ENCODE measurements at regions not wholly inside any gene's neighbourhood (a gene's known extent, or its start where the extent isn't known, plus 50 kb on each side); places are given as distances from the start of the nearest gene placed in this dataset.
"Not testable (repeated sequence)": the region's sequence is repeated elsewhere in the genome, so short reads cannot be mapped to it uniquely, and the experiment has no call there.

DNA sequence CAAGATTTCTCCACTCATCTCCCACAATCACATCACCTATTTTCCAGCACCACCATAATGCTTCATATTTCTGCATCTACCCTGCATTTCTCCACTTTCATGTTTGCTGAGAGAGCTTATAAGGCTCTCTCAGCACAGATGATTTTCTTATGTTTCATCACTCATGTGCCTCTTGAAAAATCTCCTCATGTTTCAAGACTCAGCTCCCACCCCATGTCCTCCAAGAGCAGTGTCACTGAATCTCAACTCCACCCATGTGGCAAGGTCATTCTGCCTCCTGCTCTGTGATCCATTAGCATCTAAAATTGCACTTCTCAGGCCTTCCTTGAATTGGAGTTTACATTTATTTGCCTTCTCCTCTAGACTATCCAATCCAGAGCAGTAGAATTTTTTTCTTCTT lies 178.7 kb upstream of the IRAK1BP1 start:
- Histone ChIP-seq H3K9ac (no peak overlapping the region), H3K79me2 (ENCODE audit: insufficient read depth) (no peaks in the 10 kb centered on the region), H3K9me2 (ENCODE audit: insufficient read depth) (no peaks in the 10 kb centered on the region), H3K4me3 (no peak overlapping the region), H3K27ac (no peak overlapping the region), H3K4me1 (ENCODE audit: insufficient read depth) (no peaks in the 10 kb centered on the region), H4K20me1 (ENCODE audit: insufficient read depth) (no peaks in the 10 kb centered on the region), H3K36me3 (ENCODE audit: low read depth) (no peaks in the 10 kb centered on the region), H3F3A (ENCODE audit: insufficient read depth) (no peaks in the 10 kb centered on the region), H3K9me3 (ENCODE audit: low read depth) (no peaks in the 10 kb centered on the region), H2AFZ (no peak overlapping the region), H3K27me3 (replicated peaks; ENCODE audit: insufficient read depth) (no peaks in the 10 kb centered on the region; the same call in 1 of the 2 replicates), H3K4me2 (ENCODE audit: unreplicated experiment) (no peak overlapping the region)
- no peak for DNase-seq
- TF ChIP-seq EZH2 (IDR thresholded peaks at IDR 0.05; ENCODE audit: insufficient read depth, poor library complexity, severe bottlenecking) = no peak
- TF ChIP-seq EZH2phosphoT487 (IDR thresholded peaks at IDR 0.05; ENCODE audit: insufficient read depth, low read depth) = no peak
- in situ Hi-C loops (cut with MboI) = no loop called here

DNA sequence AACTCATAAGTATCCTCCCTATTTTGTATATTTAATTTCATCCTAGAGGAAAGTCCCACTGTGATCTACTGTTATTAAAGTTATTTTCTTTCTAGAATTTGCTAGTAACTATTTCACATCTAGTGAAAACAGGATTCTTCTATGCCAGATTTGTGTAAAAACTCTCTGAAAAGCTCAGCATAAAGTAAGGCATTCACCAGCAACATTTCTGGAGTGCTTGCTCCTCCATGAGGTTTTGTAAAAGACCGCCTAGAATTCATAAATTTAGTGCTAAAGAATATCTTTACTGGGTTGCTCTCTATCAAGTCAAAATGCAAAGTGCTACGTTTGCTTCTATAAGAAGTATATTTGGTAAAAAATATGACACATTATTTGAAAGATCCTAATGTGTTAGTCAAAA lies 173.5 kb upstream of the IRAK1BP1 start:
- WGBS, 2 experiments (ENCODE audit: low coverage in 1 of 2, low lambda C conversion rate in 2 of 2, missing lambda C conversion rate in 2 of 2) = 11 to 12% methylated on average over 2 of the region's 2 CpGs
- Histone ChIP-seq H3K4me3 (no peak overlapping the region), H3K27me3 (replicated peaks; ENCODE audit: insufficient read depth) (no peaks in the 10 kb centered on the region), H3F3A (ENCODE audit: insufficient read depth) (no peaks in the 10 kb centered on the region), H4K20me1 (ENCODE audit: insufficient read depth) (no peaks in the 10 kb centered on the region), H3K9me3 (ENCODE audit: low read depth) (no peaks in the 10 kb centered on the region), H3K27ac (no peak overlapping the region), H3K9ac (no peak overlapping the region), H3K4me2 (ENCODE audit: unreplicated experiment) (no peak overlapping the region), H2AFZ (no peak overlapping the region), H3K79me2 (ENCODE audit: insufficient read depth) (no peaks in the 10 kb centered on the region), H3K4me1 (ENCODE audit: insufficient read depth) (no peaks in the 10 kb centered on the region), H3K36me3 (ENCODE audit: low read depth) (no peaks in the 10 kb centered on the region), H3K9me2 (ENCODE audit: insufficient read depth) (no peaks in the 10 kb centered on the region)
- peak; percentile 13 for DNase-seq
- no peak for TF ChIP-seq EZH2phosphoT487 (IDR thresholded peaks at IDR 0.05; ENCODE audit: insufficient read depth, low read depth)
- no peak for TF ChIP-seq EZH2 (IDR thresholded peaks at IDR 0.05; ENCODE audit: insufficient read depth, poor library complexity, severe bottlenecking)
- in situ Hi-C loops (cut with MboI) = no loop called here

DNA sequence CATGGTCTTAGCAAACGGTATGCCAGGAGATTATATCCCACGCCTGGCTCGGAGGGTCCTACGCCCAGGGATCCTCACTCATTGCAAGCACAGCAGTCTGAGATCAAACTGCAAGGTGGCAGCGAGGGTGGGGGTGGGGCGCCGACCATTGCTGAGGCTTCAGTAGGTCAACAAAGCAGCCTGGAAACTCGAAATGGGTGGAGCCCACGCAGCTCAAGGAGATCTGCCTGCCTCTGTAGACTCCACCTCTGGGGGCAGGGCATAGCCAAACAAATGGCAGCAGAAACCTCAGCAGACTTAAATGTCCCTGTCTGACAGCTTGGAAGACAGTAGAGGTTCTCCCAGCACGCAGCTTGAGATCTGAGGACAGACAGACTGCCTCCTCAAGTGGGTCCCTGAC lies 172.7 kb upstream of the IRAK1BP1 start:
- in situ Hi-C loops (cut with MboI); H4K20me1 ChIP-seq (ENCODE audit: insufficient read depth); H3K4me3 ChIP-seq; H3K27ac ChIP-seq; H3K9me2 ChIP-seq (ENCODE audit: insufficient read depth); H2AFZ ChIP-seq; H3K4me2 ChIP-seq (ENCODE audit: unreplicated experiment); H3F3A ChIP-seq (ENCODE audit: insufficient read depth); H3K9ac ChIP-seq; H3K9me3 ChIP-seq (ENCODE audit: low read depth); H3K36me3 ChIP-seq (ENCODE audit: low read depth); H3K79me2 ChIP-seq (ENCODE audit: insufficient read depth); H3K27me3 ChIP-seq (replicated peaks; ENCODE audit: insufficient read depth); H3K4me1 ChIP-seq (ENCODE audit: insufficient read depth); DNase-seq: not testable (repeated sequence)
- WGBS, 2 experiments (ENCODE audit: low coverage in 1 of 2, low lambda C conversion rate in 2 of 2, missing lambda C conversion rate in 2 of 2) = 32 to 41% methylated on average over 10 of the region's 10 CpGs

DNA sequence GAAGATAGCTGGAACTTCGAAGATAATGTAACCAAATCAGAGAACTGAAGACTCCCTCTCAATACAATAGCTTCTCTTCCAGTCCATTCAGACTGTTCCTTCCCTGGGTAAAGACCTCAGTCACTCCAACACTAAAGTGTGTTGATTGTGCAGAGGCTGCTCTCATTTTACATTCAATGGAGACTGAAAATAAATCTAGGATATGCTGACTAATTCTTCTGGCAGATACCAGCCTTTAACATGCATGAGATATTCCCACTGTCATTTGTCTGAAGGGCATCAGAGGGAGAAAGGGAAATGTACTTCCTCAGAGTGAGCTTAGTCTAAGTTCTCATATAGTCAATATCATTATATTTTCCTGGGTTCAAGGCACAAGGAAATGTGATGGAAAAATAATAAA lies 166.4 kb upstream of the IRAK1BP1 start:
- Histone ChIP-seq H3K9ac (no peak overlapping the region), H3K4me2 (ENCODE audit: unreplicated experiment) (no peak overlapping the region), H3K79me2 (ENCODE audit: insufficient read depth) (no peaks in the 10 kb centered on the region), H3K4me1 (ENCODE audit: insufficient read depth) (no peaks in the 10 kb centered on the region), H3K9me3 (ENCODE audit: low read depth) (no peaks in the 10 kb centered on the region), H3K27ac (no peak overlapping the region), H3K36me3 (ENCODE audit: low read depth) (no peaks in the 10 kb centered on the region), H3K4me3 (no peak overlapping the region), H3F3A (ENCODE audit: insufficient read depth) (no peaks in the 10 kb centered on the region), H2AFZ (no peak overlapping the region), H3K27me3 (replicated peaks; ENCODE audit: insufficient read depth) (no peaks in the 10 kb centered on the region), H3K9me2 (ENCODE audit: insufficient read depth) (no peaks in the 10 kb centered on the region), H4K20me1 (ENCODE audit: insufficient read depth) (no peaks in the 10 kb centered on the region)
- in situ Hi-C loops (cut with MboI) = no loop called here
- no peak for TF ChIP-seq EZH2phosphoT487 (IDR thresholded peaks at IDR 0.05; ENCODE audit: insufficient read depth, low read depth)
- no peak for TF ChIP-seq EZH2 (IDR thresholded peaks at IDR 0.05; ENCODE audit: insufficient read depth, poor library complexity, severe bottlenecking)
- 44 to 45% methylated on average over 1 of the region's 1 CpG for WGBS, 2 experiments (ENCODE audit: low coverage in 1 of 2, low lambda C conversion rate in 2 of 2, missing lambda C conversion rate in 2 of 2)
- no peak for DNase-seq

DNA sequence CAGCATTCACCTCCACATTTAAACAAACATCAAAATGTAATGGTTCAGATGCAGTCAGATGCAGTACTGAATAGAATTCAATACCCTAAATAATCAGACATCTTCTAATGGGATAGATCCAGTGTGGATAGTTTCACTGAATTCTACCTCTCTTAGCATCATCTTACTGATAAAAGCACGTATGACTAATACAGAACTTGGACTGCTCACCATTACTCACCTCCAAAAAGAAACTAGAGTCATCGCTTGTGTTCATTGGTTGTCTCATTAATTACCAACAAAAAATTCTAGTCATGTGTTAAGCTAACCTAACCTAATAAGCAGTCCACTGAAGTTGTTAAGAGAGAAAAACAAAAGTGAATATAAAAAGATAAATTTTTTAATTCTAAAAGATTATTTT lies 165.9 kb upstream of the IRAK1BP1 start:
- no peak for TF ChIP-seq EZH2phosphoT487 (IDR thresholded peaks at IDR 0.05; ENCODE audit: insufficient read depth, low read depth)
- no peak for TF ChIP-seq EZH2 (IDR thresholded peaks at IDR 0.05; ENCODE audit: insufficient read depth, poor library complexity, severe bottlenecking)
- Histone ChIP-seq H3F3A (ENCODE audit: insufficient read depth) (no peaks in the 10 kb centered on the region), H3K27me3 (replicated peaks; ENCODE audit: insufficient read depth) (no peaks in the 10 kb centered on the region), H3K79me2 (ENCODE audit: insufficient read depth) (no peaks in the 10 kb centered on the region), H3K4me1 (ENCODE audit: insufficient read depth) (no peaks in the 10 kb centered on the region), H2AFZ (no peak overlapping the region), H3K4me3 (no peak overlapping the region), H3K27ac (no peak overlapping the region), H3K9me3 (ENCODE audit: low read depth) (no peaks in the 10 kb centered on the region), H3K4me2 (ENCODE audit: unreplicated experiment) (no peak overlapping the region), H3K9me2 (ENCODE audit: insufficient read depth) (no peaks in the 10 kb centered on the region), H3K9ac (no peak overlapping the region), H4K20me1 (ENCODE audit: insufficient read depth) (no peaks in the 10 kb centered on the region), H3K36me3 (ENCODE audit: low read depth) (no peaks in the 10 kb centered on the region)
- in situ Hi-C loops (cut with MboI) = no loop called here
- WGBS, 2 experiments (ENCODE audit: low coverage in 1 of 2, low lambda C conversion rate in 2 of 2, missing lambda C conversion rate in 2 of 2) = 9 to 16% methylated on average over 2 of the region's 2 CpGs
- peak; percentile 67 for DNase-seq
